ENCODE measurements at regions not wholly inside any gene's neighbourhood (a gene's known extent, or its start where the extent isn't known, plus 50 kb on each side); places are given as distances from the start of the nearest gene placed in this dataset.
"Not testable (repeated sequence)": the region's sequence is repeated elsewhere in the genome, so short reads cannot be mapped to it uniquely, and the experiment has no call there.

GRCh38 chr3:59360312-59360711 is 310.5 kb upstream of the CFAP20DC start:
- TF ChIP-seq MXI1 (IDR thresholded peaks at IDR 0.05; ENCODE audit: low read depth, low read length); CTCF (IDR thresholded peaks at IDR 0.05 in 2 of 3, conservative IDR thresholded peaks at IDR 0.05 in 1 of 3; ENCODE audit: control insufficient read depth in 2 of 3, extremely low read depth in 1 of 3, insufficient read depth in 1 of 3, low read depth in 3 of 3, low read length in 3 of 3); IKZF2 (IDR thresholded peaks at IDR 0.05); POLR2A (IDR thresholded peaks at IDR 0.05; ENCODE audit: low read depth, low read length); EZH2 (IDR thresholded peaks at IDR 0.05; ENCODE audit: borderline replicate concordance, control insufficient read depth, low read depth, low read length); ATF2 (IDR thresholded peaks at IDR 0.05; ENCODE audit: low read length); MAX (IDR thresholded peaks at IDR 0.05; ENCODE audit: low read depth, low read length); ASH2L (IDR thresholded peaks at IDR 0.05; ENCODE audit: borderline replicate concordance, low read depth); REST (IDR thresholded peaks at IDR 0.05; ENCODE audit: low read depth, low read length); TCF12 (IDR thresholded peaks at IDR 0.05; ENCODE audit: low read depth, low read length); ZBTB40 (IDR thresholded peaks at IDR 0.05; ENCODE audit: borderline replicate concordance); SMC3 (IDR thresholded peaks at IDR 0.05; ENCODE audit: borderline replicate concordance, low read length); CHD1 (IDR thresholded peaks at IDR 0.05; ENCODE audit: low read depth, low read length); LARP7 (IDR thresholded peaks at IDR 0.05): not testable (repeated sequence)
